Central memory CD8-positive, alpha-beta T cell (primary cell): ENCODE measurements at regions not wholly inside any gene's neighbourhood (a gene's known extent, or its start where the extent isn't known, plus 50 kb on each side); places are given as distances from the start of the nearest gene placed in this dataset.
"Not testable (repeated sequence)": the region's sequence is repeated elsewhere in the genome, so short reads cannot be mapped to it uniquely, and the experiment has no call there.

Source experiments
- ATAC-seq: fragments of 150-1000 bp; cut with Tn5 transposase; replicated peaks from 2 replicates; pipeline ENCODE4 v1.10.0; 2022; ENCODE audit warnings: mild to moderate bottlenecking, moderate FRiP score, moderate number of reproducible peaks; ENCODE audit not compliant: poor library complexity, severe bottlenecking; ENCODE audit errors: extremely low read depth
- DNase-seq, 2 donors: peaks; one replicate each; pipeline ENCODE4 v3.0.0; 2021; ENCODE audit warnings: low spot score in 2 of 2
- H3K27ac Mint-ChIP-seq: one replicate; pipeline ENCODE4 v1.8.0; 2022; ENCODE audit warnings: low read depth, mild to moderate bottlenecking, moderate library complexity, mixed read lengths
- H3K27me3 Mint-ChIP-seq: one replicate; pipeline ENCODE4 v1.8.0; 2022; ENCODE audit warnings: mixed read lengths
- H3K36me3 Mint-ChIP-seq: one replicate; pipeline ENCODE4 v1.8.0; 2022; ENCODE audit warnings: mild to moderate bottlenecking, moderate library complexity, mixed read lengths; ENCODE audit not compliant: insufficient read depth
- H3K4me1 Mint-ChIP-seq: one replicate; pipeline ENCODE4 v1.8.0; 2022; ENCODE audit warnings: mixed read lengths
- H3K4me3 Mint-ChIP-seq: one replicate; pipeline ENCODE4 v1.8.0; 2022; ENCODE audit warnings: mild to moderate bottlenecking, moderate library complexity, mixed read lengths
- H3K9me3 Mint-ChIP-seq: one replicate; pipeline ENCODE4 v1.8.0; 2022; ENCODE audit warnings: mixed read lengths

DNA sequence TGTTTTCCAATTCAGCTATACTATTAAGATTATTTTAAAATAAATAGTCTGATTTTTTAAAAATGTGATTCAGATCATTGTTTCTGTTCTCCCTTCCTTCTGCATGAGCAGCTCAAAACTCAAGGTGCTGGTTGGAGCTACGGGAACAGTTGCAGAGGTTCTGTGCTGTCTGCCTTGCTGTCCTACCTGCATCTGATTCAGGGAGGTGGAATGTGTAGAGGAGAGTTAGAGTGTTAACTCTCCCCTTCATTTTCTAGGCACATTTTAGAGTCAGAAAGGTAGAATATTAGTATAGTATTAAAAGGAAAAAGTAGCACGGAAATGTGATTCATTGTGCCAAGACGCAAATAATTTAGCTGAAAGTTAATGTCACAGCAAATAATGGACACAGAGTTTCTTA, 188.1 kb upstream of the SLC35B3 start:
- H3K4me3 Mint-ChIP-seq: no peak overlapping the region
- no peaks in the 10 kb centered on the region for H3K36me3 Mint-ChIP-seq
- H3K27ac Mint-ChIP-seq: no peak overlapping the region
- H3K27me3 Mint-ChIP-seq: no peaks in the 10 kb centered on the region
- ATAC-seq (no peak), DNase-seq (no peak)
- peaks cover 1% of the 10 kb centered on the region for H3K9me3 Mint-ChIP-seq
- H3K4me1 Mint-ChIP-seq: no peaks in the 10 kb centered on the region

DNA sequence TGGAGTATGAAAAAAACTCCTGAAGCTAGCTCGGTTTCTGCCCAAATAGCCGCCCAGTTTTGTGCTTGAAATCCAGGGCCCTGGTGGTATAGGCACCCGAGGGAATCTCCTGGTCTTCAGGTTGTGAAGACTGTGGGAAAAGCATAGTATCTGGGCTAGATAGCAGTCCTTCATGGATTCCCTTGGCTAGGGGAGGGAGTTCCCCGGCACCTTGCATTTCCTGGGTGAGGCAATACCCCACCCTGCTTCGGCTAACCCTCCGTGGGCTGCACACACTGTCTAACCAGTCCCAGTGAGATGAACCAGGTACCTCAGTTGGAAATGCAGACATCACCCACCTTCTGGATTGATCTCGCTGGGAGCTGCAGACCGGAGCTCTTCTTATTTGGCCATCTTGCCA, 184.5 kb upstream of the SLC35B3 start:
- no peaks in the 10 kb centered on the region for H3K27me3 Mint-ChIP-seq
- no peak overlapping the region for H3K27ac Mint-ChIP-seq
- ATAC-seq (no peak), DNase-seq (no peak)
- peaks cover 19% of the 10 kb centered on the region for H3K9me3 Mint-ChIP-seq
- H3K4me1 Mint-ChIP-seq: no peaks in the 10 kb centered on the region
- no peaks in the 10 kb centered on the region for H3K36me3 Mint-ChIP-seq
- no peak overlapping the region for H3K4me3 Mint-ChIP-seq

DNA sequence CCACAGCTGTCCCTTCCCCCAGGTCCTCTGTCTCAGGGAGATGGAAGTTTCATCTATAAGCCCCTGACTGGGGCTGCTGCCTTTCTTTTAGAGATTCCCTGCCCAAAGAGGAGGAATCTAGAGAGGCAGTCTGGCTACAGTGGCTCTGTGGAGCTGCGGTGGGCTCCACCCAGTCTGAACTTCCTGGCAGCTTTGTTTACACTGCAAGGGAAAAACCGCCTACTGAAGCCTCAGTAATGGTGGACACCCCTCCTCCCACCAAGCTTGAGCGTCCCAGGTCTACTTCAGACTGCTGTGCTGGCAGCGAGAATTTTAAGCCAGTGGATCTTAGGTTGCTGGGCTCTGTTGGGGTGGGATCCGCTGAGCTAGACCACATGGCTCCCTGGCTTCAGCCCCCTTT, 184.1 kb upstream of the SLC35B3 start:
- not testable (repeated sequence) for H3K27ac Mint-ChIP-seq, H3K27me3 Mint-ChIP-seq, DNase-seq, ATAC-seq, H3K4me1 Mint-ChIP-seq, H3K4me3 Mint-ChIP-seq, H3K36me3 Mint-ChIP-seq
- H3K9me3 Mint-ChIP-seq: peaks cover 22% of the 10 kb centered on the region

DNA sequence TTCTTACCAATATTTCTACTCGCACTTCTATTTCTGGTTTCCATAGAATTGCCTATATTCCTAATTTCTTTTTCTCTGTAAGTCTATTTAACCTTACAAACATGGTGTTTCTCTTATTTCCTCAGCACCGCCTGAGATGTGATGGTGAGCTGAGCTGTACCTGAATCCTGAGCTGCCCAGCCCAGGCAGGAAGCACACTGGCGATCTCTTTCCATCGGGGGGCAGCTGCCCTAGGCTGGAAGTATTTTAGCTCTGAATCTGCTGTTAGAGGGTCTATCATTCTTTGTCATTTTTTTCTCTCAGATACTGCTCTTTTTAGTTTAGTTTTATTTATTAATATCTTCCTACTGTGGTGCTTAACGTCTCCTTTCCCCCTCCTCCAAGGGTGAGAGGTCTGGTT, 173.4 kb upstream of the SLC35B3 start:
- Mint-ChIP-seq H3K36me3 (no peaks in the 10 kb centered on the region), H3K9me3 (peaks cover 16% of the 10 kb centered on the region), H3K4me1 (no peaks in the 10 kb centered on the region), H3K27ac (no peak overlapping the region), H3K4me3 (no peak overlapping the region), H3K27me3 (no peaks in the 10 kb centered on the region)
- DNase-seq: no peak
- no peak for ATAC-seq

DNA sequence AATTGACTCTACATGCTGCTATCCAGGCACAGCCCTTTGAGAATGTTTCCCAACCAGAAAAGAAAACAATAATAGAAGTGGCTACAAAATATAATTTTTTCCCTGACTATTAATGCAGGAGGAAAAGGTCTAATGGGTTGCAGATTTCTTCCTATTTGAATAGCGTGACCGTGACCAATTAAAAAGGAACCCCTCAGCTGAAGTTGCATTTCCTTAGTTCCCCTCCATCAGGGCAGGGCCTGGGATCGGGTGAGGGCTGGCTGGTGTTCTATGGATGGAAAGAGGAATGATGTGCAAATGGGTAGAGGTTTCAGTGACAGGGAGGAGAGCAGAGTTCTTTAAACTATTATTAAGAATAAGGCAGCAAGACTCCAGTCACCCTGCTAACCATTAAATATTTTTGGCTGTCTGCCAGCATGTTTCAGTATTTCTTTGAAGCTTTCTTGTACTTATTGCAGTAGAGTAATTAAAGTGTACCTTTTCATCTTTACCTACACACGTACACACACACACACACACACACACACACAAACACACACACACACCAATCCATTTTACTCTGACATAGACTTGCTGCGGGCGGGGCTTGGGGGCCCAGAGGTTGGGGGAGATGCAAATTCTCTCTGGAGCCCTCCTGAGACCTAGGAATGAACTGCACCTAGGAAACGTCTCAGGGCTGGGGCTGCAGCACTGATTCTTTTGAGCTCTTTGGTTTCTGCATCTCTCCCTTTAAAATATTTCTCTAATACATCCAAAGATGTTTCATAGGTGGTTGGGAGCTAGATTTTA, 154.8 kb upstream of the SLC35B3 start:
- no peaks in the 10 kb centered on the region for H3K36me3 Mint-ChIP-seq
- no peak for DNase-seq
- peaks cover 5% of the 10 kb centered on the region for H3K9me3 Mint-ChIP-seq
- ATAC-seq: no peak
- no peak overlapping the region for H3K4me3 Mint-ChIP-seq
- no peaks in the 10 kb centered on the region for H3K4me1 Mint-ChIP-seq
- H3K27me3 Mint-ChIP-seq: no peaks in the 10 kb centered on the region
- H3K27ac Mint-ChIP-seq: no peak overlapping the region

DNA sequence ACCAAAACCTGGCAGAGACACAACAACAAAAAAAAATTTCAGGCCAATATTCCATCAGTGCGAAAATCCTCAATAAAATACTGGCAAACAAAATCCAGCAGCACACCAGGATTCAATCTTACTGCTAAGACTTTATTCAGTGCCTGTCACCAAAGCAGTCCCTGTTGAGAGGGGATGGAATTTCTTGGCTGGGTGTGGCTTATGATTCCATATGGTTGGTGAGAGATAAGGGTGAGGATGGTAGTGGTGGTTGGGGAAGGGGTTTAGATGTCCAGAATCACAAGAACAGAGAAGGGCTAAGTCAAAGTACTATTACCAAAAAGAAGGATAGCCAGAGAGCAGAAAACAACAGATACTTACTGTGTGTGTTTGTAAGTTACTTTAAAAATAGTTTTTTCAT, 152.8 kb upstream of the SLC35B3 start:
- Mint-ChIP-seq H3K9me3 (peaks cover 5% of the 10 kb centered on the region), H3K4me1 (no peaks in the 10 kb centered on the region), H3K27me3 (no peaks in the 10 kb centered on the region), H3K27ac (no peak overlapping the region), H3K36me3 (no peaks in the 10 kb centered on the region), H3K4me3 (no peak overlapping the region)
- no peak for DNase-seq
- no peak for ATAC-seq

DNA sequence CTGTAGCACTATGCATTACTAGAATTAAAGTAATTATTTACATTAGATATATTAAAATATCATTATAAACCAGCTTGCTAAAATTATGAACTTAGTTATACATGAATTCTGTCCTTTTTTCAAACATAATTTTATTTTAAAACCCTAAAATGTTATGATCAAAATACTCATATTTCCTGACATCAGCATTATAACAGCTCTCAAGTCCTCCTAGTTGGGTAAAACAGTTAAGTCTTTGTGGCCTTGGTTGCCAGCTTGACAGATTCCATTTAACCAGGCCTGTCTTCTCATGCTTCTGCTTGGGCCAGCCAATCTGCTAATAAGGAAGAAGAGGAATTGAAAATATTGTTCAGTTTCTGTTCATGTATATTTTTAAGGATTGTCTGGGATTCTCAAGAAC, 147.9 kb upstream of the SLC35B3 start:
- no peak for DNase-seq
- H3K27ac Mint-ChIP-seq: no peak overlapping the region
- peaks cover 10% of the 10 kb centered on the region for H3K9me3 Mint-ChIP-seq
- no peaks in the 10 kb centered on the region for H3K4me1 Mint-ChIP-seq
- no peak overlapping the region for H3K4me3 Mint-ChIP-seq
- no peaks in the 10 kb centered on the region for H3K27me3 Mint-ChIP-seq
- no peak for ATAC-seq
- no peaks in the 10 kb centered on the region for H3K36me3 Mint-ChIP-seq

DNA sequence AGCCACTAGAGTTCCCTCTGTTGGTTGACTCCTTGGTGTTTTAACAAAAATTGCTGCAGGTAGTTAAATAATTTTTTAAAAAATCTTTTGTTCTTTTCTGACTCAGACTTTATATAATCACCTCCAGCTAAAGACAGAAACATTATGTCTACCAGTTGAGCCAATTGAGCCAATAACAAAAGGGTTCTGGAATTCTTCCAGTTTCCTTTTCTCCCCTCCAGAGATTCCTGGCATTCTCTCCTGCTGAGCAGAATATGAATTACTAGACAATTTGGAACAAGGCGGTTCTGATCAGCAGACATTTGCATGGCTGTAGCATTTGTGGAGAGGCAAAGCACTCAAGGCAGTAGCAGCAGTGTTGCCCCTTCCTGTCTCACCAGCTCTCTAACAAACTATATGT, 144.0 kb upstream of the SLC35B3 start:
- Mint-ChIP-seq H3K4me1 (no peaks in the 10 kb centered on the region), H3K27me3 (no peaks in the 10 kb centered on the region), H3K4me3 (no peak overlapping the region), H3K36me3 (no peaks in the 10 kb centered on the region), H3K27ac (no peak overlapping the region), H3K9me3 (peaks cover 6% of the 10 kb centered on the region)
- DNase-seq (no peak), ATAC-seq (no peak)

DNA sequence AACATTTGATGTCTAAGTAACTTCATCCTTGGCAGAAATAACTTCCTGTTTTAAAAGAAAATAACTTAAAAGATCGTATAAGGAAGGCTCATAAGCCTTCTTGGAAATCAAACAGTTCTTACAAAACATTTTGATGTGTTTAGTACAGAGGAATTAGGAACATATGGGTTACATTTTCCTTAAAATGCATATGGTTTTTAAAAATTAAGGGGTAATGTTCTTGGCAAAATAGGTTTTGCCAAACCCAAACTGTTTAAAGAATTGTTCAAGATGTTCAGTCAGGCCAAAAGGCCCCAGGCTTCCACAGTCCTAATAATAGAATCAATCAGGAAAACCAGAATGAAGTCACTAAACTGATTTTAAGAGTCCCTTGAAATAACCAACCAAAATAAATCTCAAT, 142.7 kb upstream of the SLC35B3 start:
- H3K4me1 Mint-ChIP-seq: no peaks in the 10 kb centered on the region
- no peak for DNase-seq
- no peaks in the 10 kb centered on the region for H3K36me3 Mint-ChIP-seq
- no peak overlapping the region for H3K27ac Mint-ChIP-seq
- H3K27me3 Mint-ChIP-seq: no peaks in the 10 kb centered on the region
- ATAC-seq: no peak
- peaks cover 6% of the 10 kb centered on the region for H3K9me3 Mint-ChIP-seq
- H3K4me3 Mint-ChIP-seq: no peak overlapping the region

DNA sequence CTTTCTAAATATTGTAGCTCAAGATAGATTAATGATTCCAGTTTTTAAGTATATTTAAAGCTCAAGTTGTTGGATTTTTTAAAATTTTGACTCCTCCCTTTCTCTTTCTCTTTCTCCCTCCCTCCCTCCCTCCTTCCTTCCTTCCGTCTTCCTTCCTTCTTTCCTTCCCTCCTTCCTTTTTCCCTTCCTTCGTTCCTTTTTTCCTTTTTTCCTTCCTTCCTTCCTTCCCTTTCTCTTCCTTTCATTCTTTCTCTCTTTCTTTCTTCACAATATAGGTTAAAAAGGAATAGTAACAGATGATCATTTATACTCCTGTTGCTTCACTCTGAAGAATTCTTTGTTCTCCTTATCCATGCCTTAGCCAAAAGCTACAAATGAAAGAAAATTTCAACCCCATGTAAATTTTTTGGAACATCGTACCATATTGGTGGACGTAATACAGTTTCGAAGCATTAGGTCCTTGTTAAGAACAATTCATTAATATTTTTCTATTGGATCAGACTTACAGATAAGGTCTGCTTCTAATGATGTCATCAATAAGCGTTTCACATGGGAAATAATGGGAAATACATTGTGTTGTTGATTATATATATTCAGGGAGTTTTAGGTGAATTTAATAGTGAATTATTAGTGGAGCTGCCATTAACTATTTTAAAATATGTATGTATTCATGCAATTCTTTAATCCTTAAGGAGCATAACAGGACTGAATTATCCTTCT, 139.6 kb upstream of the SLC35B3 start:
- DNase-seq: no peak
- no peaks in the 10 kb centered on the region for H3K36me3 Mint-ChIP-seq
- no peak overlapping the region for H3K4me3 Mint-ChIP-seq
- H3K27ac Mint-ChIP-seq: no peak overlapping the region
- ATAC-seq: no peak
- no peaks in the 10 kb centered on the region for H3K9me3 Mint-ChIP-seq
- H3K27me3 Mint-ChIP-seq: no peaks in the 10 kb centered on the region
- H3K4me1 Mint-ChIP-seq: no peaks in the 10 kb centered on the region

DNA sequence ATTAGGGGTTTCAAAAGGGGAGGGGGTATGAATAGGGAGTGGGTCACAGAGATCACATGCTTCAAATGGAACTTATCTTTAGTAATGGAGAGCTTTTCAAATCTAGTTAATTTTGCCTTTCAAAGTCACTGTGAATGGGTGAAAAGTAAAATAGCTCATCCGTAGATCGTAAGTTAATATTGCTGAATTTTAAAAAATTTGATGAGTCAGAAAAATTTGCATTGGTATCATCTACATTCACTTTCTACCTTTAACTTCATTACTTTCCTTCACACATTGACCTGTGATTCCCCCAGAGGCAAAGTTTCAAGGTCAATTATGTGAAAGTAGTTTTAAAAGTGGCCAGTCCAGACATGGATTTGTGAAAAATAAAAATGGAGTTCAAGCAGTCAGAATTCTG, 139.0 kb upstream of the SLC35B3 start:
- no peak overlapping the region for H3K4me3 Mint-ChIP-seq
- H3K9me3 Mint-ChIP-seq: no peaks in the 10 kb centered on the region
- H3K36me3 Mint-ChIP-seq: no peaks in the 10 kb centered on the region
- no peaks in the 10 kb centered on the region for H3K27me3 Mint-ChIP-seq
- DNase-seq: no peak
- no peak overlapping the region for H3K27ac Mint-ChIP-seq
- no peaks in the 10 kb centered on the region for H3K4me1 Mint-ChIP-seq
- ATAC-seq: no peak

DNA sequence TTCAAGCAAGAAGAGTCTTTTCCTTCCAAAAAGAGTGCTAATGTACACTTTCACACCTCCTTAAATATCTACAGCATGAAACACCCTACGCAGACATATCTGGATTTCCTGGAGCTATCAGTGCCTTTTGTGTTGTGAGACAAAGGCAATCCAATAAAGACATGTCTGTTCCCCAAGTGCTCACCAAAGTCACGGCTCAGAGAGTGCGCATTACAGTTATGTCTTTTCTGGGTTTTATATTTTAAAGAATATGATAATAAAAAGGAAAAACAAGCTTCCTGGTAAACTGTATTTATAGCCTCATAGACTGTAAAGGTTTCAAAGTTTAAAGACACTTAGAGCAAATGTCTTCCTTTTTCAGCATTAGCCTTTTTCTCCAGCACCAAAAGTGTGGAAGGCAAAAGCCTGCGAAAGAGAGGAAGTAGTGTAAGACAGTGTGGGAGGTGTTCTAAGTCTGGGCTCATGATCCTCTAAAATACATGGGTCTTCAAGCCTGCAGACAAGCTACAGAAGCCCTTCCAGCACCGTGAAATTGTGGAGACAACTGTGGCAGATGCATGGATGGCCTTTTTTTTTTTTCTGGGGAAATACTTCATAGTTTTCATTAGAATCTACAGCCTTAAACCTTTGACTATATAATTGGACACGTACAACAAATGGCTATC, 135.0 kb upstream of the SLC35B3 start:
- DNase-seq: no peak
- H3K27me3 Mint-ChIP-seq: no peaks in the 10 kb centered on the region
- no peak for ATAC-seq
- no peaks in the 10 kb centered on the region for H3K36me3 Mint-ChIP-seq
- H3K4me3 Mint-ChIP-seq: no peak overlapping the region
- no peak overlapping the region for H3K27ac Mint-ChIP-seq
- H3K4me1 Mint-ChIP-seq: no peaks in the 10 kb centered on the region
- H3K9me3 Mint-ChIP-seq: no peaks in the 10 kb centered on the region

DNA sequence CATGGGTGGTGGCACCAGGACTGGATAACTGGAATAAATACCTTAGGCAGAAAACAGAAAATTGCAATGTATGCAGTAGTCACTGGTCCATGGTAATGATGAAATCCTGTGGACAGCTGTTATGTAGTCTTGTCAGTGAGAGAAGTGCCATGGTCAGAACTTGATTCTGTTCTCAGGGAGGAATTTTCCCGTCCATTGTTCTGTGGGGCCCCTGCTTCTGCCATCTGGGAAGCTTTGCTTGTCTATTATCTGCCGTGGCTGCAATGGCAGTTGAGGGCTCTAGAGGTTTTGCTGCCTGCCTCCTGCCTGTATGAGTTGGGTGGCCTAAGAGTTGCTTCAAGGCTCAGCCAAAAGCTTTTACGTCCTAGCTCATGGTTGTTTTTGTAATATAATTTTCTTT, 126.8 kb upstream of the SLC35B3 start:
- no peaks in the 10 kb centered on the region for H3K4me1 Mint-ChIP-seq
- DNase-seq: no peak
- H3K36me3 Mint-ChIP-seq: no peaks in the 10 kb centered on the region
- no peak for ATAC-seq
- no peaks in the 10 kb centered on the region for H3K27me3 Mint-ChIP-seq
- peaks cover 15% of the 10 kb centered on the region for H3K9me3 Mint-ChIP-seq
- no peak overlapping the region for H3K27ac Mint-ChIP-seq
- H3K4me3 Mint-ChIP-seq: no peak overlapping the region
